Right lobe of liver (tissue), 4 donors: ENCODE measurements at regions not wholly inside any gene's neighbourhood (a gene's known extent, or its start where the extent isn't known, plus 50 kb on each side); places are given as distances from the start of the nearest gene placed in this dataset.

Source experiments
- CTCF ChIP-seq, 4 donors: fragments of 200-600 bp in 3 of 4; fragments of 450-650 bp in 1 of 4; IDR thresholded peaks; one replicate each; pipeline versions ENCODE4 v1.5.1 to v1.8.0; 2016 to 2022; ENCODE audit warnings: antibody characterized with exemption in 4 of 4, mild to moderate bottlenecking in 2 of 4
- POLR2A ChIP-seq: fragments of 450-650 bp; IDR thresholded peaks from one replicate; pipeline ENCODE4 v1.6.1; 2017; ENCODE audit warnings: antibody characterized with exemption, mild to moderate bottlenecking
- donor health status: DM: no; HTN: no; CAD: no.
- donor health status: DM: no; HTN: no; CAD: no.
- donor health status: DM: no; HTN: yes; CAD: no.

GRCh38 chr7:35336444-35336843 is 82.5 kb upstream of the TBX20 start:
- TF ChIP-seq CTCF (IDR thresholded peaks at IDR 0.05) (no peak), POLR2A (no peak)
